Smooth muscle cell (in vitro differentiated cells): ENCODE measurements at regions not wholly inside any gene's neighbourhood (a gene's known extent, or its start where the extent isn't known, plus 50 kb on each side); places are given as distances from the start of the nearest gene placed in this dataset.

Experiments used
- DNase-seq: peaks from one replicate; lab custom pipeline; 2025; ENCODE audit not compliant: unreplicated experiment; lab: John Stamatoyannopoulos, UW
- H2AFZ ChIP-seq: fragments of 200-600 bp; sonication (generic); 2 replicates; pipeline ENCODE4 v1.6.0; 2016; ENCODE audit warnings: antibody characterized with exemption, low read depth, mild to moderate bottlenecking
- H3F3A ChIP-seq: fragments of 200-600 bp; sonication (generic); 2 replicates; pipeline ENCODE4 v1.6.0; 2017; ENCODE audit warnings: antibody characterized with exemption, low read depth
- H3K27ac ChIP-seq: fragments of 200-600 bp; sonication (generic); 2 replicates; pipeline ENCODE4 v1.5.1; 2016; ENCODE audit warnings: low read depth, mild to moderate bottlenecking
- H3K27me3 ChIP-seq: fragments of 200-600 bp; sonication (generic); 2 replicates; pipeline ENCODE4 v1.6.1; 2016; ENCODE audit warnings: low read depth, mild to moderate bottlenecking
- H3K36me3 ChIP-seq: fragments of 200-600 bp; sonication (generic); 2 replicates; pipeline ENCODE4 v1.5.1; 2016; ENCODE audit warnings: low read depth
- H3K4me1 ChIP-seq: fragments of 200-600 bp; sonication (generic); 2 replicates; pipeline ENCODE4 v1.5.1; 2016; ENCODE audit warnings: low read depth
- H3K4me2 ChIP-seq: fragments of 200-600 bp; sonication (generic); 2 replicates; pipeline ENCODE4 v1.6.0; 2016; ENCODE audit warnings: mild to moderate bottlenecking
- H3K4me3 ChIP-seq: fragments of 200-600 bp; sonication (generic); 2 replicates; pipeline ENCODE4 v1.5.1; 2016; ENCODE audit warnings: mild to moderate bottlenecking
- H3K79me2 ChIP-seq: fragments of 200-600 bp; sonication (generic); 2 replicates; pipeline ENCODE4 v1.6.0; 2016; ENCODE audit warnings: low read depth, mild to moderate bottlenecking
- H3K9ac ChIP-seq: fragments of 200-600 bp; sonication (generic); 2 replicates; pipeline ENCODE4 v1.6.0; 2016; ENCODE audit warnings: low read depth
- H3K9me3 ChIP-seq: fragments of 200-600 bp; sonication (generic); replicated peaks from 2 replicates; pipeline ENCODE4 v1.5.1; 2016; ENCODE audit warnings: low read depth
- H4K20me1 ChIP-seq: fragments of 200-600 bp; sonication (generic); 2 replicates; pipeline ENCODE4 v1.6.0; 2016; ENCODE audit warnings: low read depth
- WGBS: methylation state at CpG from one replicate; pipeline ENCODE4 v1.1.7; 2016; ENCODE audit warnings: low lambda C conversion rate; 5-methylcytosine and 5-hydroxymethylcytosine counted together
- TF ChIP-seq, protein P1 (sequence below): fragments of 200-600 bp; sonication (generic); IDR thresholded peaks from 2 replicates; pipeline ENCODE4 v1.5.1; 2017; ENCODE audit warnings: borderline replicate concordance, mild to moderate bottlenecking, antibody characterized with exemption; ENCODE audit not compliant: insufficient read depth, poor library complexity, severe bottlenecking

DNA sequence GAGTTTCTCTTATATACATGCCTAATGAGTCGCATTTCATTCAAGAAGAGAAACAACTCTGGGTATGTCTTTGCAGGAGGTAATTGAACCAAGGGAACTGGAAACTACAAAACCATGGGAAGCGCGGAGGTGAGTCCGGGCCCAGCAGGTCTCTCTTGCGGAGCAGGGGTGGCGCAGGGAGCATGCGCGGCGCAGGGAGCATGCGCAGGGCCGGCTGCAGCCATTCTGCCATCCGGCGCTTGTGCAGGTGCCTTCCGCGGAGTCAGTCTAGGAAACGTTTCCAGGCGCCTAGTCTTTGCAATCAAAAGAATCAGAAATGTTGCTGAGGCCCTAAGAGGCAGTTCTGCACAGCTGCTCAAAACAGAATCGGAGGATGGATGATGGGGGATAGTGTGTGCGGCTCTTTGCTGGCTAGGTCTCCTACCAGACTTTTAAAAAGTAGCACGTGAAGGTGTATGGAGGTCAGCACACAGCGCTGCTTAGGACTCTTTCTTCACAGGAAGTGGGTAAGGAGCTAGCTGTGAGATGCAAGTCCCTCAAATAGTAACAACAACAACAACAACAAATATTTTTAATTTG is 433.8 kb upstream of the FAT1 start:
- H3K79me2 ChIP-seq = no peaks in the 10 kb centered on the region
- H3F3A ChIP-seq = no peaks in the 10 kb centered on the region
- no peaks in the 10 kb centered on the region for H3K4me1 ChIP-seq
- no peak for DNase-seq
- WGBS = 96% methylated on average over 21 of the region's 21 CpGs
- no peaks in the 10 kb centered on the region for H3K9me3 ChIP-seq
- H3K4me3 ChIP-seq = no peak overlapping the region
- TF ChIP-seq, protein P1, sequence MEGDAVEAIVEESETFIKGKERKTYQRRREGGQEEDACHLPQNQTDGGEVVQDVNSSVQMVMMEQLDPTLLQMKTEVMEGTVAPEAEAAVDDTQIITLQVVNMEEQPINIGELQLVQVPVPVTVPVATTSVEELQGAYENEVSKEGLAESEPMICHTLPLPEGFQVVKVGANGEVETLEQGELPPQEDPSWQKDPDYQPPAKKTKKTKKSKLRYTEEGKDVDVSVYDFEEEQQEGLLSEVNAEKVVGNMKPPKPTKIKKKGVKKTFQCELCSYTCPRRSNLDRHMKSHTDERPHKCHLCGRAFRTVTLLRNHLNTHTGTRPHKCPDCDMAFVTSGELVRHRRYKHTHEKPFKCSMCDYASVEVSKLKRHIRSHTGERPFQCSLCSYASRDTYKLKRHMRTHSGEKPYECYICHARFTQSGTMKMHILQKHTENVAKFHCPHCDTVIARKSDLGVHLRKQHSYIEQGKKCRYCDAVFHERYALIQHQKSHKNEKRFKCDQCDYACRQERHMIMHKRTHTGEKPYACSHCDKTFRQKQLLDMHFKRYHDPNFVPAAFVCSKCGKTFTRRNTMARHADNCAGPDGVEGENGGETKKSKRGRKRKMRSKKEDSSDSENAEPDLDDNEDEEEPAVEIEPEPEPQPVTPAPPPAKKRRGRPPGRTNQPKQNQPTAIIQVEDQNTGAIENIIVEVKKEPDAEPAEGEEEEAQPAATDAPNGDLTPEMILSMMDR = no peak
- no peaks in the 10 kb centered on the region for H4K20me1 ChIP-seq
- H3K27me3 ChIP-seq = no peaks in the 10 kb centered on the region
- H2AFZ ChIP-seq = no peak overlapping the region
- no peak overlapping the region for H3K27ac ChIP-seq
- no peak overlapping the region for H3K9ac ChIP-seq
- no peak overlapping the region for H3K4me2 ChIP-seq
- no peaks in the 10 kb centered on the region for H3K36me3 ChIP-seq

DNA sequence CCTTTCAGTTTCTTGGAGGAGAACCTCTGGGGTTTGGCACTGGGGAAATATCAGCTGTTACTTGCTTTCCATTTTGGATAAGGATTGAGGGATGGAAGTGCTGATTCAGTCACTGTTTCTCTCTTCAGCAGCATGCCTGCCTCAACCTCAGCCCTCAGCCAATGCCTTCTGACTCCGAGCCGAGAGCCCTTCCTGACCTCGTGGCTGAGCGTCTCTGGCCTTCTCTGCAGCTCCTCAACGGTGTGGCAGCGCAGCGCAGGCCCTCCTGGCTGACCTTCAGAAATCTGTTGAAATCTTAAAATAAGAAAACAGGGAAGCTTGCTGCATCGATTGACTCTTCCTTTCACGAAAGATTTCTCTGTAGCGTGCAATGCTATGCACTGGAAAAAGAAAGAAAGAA is 434.3 kb upstream of the FAT1 start:
- Histone ChIP-seq H3F3A (no peaks in the 10 kb centered on the region), H3K4me3 (no peak overlapping the region)

DNA sequence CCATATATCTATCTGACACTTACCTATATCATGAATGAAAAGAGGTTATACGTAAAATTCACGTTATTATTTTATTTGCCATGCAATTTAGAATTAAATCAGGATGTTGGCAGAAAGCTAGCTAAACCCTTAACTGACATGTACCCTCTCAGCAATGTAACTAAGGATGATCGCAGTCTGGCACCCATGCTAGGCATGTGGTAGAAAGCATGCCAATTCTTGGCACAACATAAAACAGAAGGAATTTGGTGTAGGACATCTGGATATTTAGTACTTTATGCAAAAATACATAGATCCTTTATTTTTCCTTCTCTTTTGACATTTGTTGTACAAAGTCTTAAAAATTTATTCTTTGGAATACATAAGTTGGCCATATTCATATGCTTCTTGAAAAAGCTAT is 436.8 kb upstream of the FAT1 start:
- H3K9me3 ChIP-seq = no peaks in the 10 kb centered on the region
- no peak overlapping the region for H3K9ac ChIP-seq
- H3K4me3 ChIP-seq = no peak overlapping the region
- no peaks in the 10 kb centered on the region for H3K27me3 ChIP-seq
- H3K36me3 ChIP-seq = no peaks in the 10 kb centered on the region
- H2AFZ ChIP-seq = no peak overlapping the region
- no peak overlapping the region for H3K4me2 ChIP-seq
- H3K4me1 ChIP-seq = peaks cover 6% of the 10 kb centered on the region
- no peak for DNase-seq
- H4K20me1 ChIP-seq = no peaks in the 10 kb centered on the region
- no peaks in the 10 kb centered on the region for H3K79me2 ChIP-seq
- WGBS = 93% methylated on average over 3 of the region's 3 CpGs
- no peak overlapping the region for H3K27ac ChIP-seq
- no peaks in the 10 kb centered on the region for H3F3A ChIP-seq
- TF ChIP-seq, protein P1 = no peak

More for the DNA sequence above, 434.3 kb upstream of the FAT1 start:
- no peak overlapping the region for H3K4me2 ChIP-seq
- TF ChIP-seq, protein P1 = no peak
- no peaks in the 10 kb centered on the region for H3K4me1 ChIP-seq
- no peak overlapping the region for H3K27ac ChIP-seq
- no peaks in the 10 kb centered on the region for H3K27me3 ChIP-seq
- no peaks in the 10 kb centered on the region for H3K36me3 ChIP-seq
- no peaks in the 10 kb centered on the region for H4K20me1 ChIP-seq
- 92% methylated on average over 10 of the region's 10 CpGs for WGBS
- H3K79me2 ChIP-seq = no peaks in the 10 kb centered on the region
- H3K9ac ChIP-seq = no peak overlapping the region
- DNase-seq = no peak
- H3K9me3 ChIP-seq = no peaks in the 10 kb centered on the region
- H2AFZ ChIP-seq = no peak overlapping the region

DNA sequence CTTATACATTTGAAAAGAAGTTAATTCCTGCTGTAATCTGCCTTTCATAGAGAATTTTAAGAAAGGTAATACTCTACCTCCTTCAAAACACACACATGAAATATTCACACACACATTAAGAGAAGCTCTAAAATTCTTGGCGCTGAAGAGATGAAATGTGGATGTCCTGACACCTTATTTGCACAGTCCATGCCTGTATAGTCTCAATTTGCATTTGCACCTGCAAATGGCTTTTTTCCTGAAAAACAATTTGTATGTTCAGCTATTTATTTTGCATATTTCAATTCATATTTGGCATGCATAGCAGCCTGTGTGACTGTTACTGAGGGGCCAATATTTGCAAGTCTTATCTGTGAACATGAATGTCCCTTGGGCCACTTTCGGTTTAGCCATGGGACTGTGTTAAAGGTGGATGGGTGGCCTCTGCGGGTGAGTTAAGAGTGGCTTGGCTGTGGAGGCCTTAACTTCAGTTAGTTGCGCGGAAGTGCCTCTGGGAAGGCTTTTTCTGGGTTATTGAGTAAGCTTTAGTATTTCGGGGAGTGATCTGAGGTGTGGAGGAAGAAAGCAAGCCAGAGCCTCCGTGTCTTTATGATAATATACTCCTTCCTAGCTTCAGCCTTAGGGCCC is 443.3 kb upstream of the FAT1 start:
- Histone ChIP-seq H4K20me1 (no peaks in the 10 kb centered on the region), H2AFZ (no peak overlapping the region), H3K79me2 (no peaks in the 10 kb centered on the region), H3F3A (no peaks in the 10 kb centered on the region), H3K9ac (no peak overlapping the region), H3K4me3 (no peak overlapping the region), H3K4me1 (peaks cover 6% of the 10 kb centered on the region), H3K27me3 (no peaks in the 10 kb centered on the region), H3K27ac (no peak overlapping the region), H3K4me2 (no peak overlapping the region), H3K36me3 (no peaks in the 10 kb centered on the region), H3K9me3 (no peaks in the 10 kb centered on the region)
- TF ChIP-seq, protein P1 = no peak
- no peak for DNase-seq
- 85% methylated on average over 7 of the region's 7 CpGs for WGBS
